Limb (tissue), 2 donors: ENCODE measurements at regions not wholly inside any gene's neighbourhood (a gene's known extent, or its start where the extent isn't known, plus 50 kb on each side); places are given as distances from the start of the nearest gene placed in this dataset.
A peak's percentile ranks its signal among the peaks of the same experiment; 100 is the strongest.

Experiments used
- DNase-seq, 2 donors: peaks; one replicate each; pipeline ENCODE4 v3.0.0-alpha.2; 2016; ENCODE audit errors: extremely low spot score in 2 of 2

DNA sequence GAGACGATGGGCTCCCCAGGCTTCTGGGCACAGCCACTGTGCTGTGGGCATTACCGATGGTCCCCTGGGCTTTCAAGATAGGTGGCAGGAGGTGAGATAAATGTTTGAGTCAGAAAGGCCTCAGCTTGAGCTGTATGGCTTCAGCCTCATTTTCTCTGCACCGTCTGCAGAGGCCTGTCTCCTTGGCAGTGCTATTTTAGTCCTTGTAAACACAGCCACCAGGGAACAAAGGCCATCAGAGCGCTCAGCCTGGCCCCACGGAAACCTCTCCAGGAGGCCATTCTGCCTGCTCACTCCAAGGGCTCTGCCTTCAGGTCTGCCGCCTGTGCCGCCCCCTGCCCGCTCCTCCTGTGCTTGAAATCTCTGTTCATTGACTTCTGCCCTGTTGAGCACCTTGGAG is 1424.9 kb downstream of the TBC1D22A start:
- DNase-seq: no peak

DNA sequence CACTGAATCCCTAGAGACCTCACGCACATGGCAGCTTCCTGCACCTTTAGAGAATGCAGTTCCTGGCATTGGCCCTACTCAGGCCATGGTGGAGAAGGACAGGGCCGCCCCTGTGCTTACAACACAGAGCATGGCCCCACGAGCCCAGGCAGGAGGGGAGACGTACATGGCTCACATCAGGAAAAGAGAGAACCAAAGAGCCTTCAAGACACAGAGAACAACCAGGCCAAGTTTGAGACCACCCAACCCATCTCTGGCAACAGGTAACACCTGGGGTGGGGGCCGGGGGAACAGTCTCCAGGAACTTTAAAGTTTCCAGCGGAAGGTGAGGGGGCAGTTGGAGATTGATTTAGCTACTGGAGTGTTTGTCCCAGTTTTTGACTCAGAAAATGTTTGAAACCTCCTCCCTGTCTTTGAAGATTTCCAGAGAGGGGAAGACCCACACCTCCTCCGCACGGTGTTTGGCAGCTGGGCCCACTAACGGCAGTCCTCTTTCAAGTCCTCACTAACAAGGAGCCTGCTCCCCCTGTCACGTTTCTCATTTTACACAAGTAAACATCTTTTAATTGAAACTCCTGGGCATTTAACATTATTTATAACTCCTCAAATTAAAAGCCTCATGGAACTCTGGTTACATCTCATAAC is 1423.8 kb downstream of the TBC1D22A start:
- no peak for DNase-seq

DNA sequence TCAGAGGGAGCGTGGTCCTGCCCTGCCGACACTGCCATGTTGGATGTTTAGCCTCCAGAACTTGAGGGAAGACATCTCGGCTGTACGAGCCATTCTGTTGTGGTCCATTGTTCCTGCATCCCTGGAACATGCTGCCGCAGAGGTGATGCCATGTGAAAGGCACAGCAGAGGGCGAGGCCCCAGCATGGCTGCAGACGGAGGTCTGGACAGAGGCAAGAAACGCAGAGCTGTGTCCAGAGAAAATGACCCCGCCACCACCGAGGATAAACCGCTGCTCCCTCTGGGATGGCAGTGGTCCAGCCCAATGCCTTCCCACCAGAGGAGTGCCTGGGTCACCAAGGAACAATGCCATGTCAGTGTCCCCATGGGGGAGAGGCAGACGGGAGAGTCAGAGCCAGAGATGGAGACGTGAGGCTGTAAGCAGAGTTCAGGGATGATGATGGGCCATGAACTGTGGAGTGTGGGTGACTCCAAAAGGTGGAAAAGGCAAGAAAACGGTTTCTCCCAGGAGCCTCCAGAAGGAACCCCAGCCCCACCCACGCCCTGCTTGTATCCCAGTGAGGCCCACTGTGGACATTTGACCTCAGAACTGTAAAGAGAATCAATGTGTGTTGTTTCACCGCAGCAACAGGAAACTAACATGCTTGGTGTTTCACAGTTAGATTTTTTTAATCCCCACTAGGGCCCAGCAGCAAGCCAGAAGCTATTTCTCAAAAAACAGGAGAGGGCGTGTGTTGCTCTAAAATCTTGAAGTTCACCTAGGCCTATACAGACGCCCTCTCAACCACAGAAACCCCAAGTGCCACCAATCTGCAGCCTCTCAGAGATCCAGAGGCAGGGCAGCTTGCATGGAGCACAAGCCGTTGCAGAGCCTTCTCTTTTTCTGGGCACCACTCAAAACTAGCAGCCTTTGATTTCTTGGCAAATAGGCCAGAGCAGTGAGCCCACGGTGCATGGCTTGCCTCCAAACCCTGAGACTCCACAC is 1422.9 kb downstream of the TBC1D22A start:
- DNase-seq: no peak

DNA sequence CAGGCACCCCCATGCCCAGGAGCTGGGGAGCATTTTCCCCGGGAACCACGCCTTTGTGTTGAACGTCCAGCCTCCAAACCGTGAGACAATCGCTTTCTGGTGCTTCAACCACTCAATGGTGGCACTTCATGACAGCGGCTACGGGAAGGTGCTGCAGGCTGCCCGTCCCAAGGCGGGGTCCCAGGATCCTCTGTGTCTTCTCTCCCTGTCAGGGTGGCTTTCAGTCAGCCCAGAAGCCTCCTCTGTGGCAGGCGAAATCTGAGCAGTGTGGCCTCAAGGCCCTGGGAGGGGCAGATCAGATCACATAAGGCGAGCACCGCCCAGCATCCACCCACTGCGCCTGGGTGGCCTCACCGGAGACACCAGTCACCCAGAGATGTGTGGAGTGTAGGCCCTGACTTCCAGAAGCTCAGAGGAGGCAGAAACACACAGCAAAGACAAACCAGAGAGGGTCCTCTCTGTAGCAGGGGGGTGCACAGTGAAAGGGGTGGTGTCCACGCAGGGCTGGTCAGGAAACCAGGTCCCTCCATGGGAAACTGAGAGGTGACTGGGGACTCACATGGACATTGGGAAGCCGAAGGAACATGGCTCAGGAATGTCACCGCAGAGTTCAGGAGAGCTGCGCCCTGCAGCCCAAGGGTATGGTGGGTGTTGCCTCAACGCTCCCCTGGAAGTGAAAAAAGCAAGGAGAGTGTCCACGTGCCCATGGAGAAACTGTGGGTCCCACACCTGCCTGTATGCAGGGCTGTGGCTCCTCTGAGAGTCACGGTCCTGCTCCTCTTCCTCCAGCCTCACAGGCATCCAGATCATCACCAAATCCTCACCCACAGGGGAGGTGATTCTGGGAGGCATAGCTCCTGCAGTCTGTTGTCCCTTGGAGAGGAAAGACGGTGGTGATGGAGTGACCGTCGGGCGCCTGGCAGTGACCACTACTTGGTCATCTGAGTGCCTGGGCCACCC is 1420.7 kb downstream of the TBC1D22A start:
- no peak for DNase-seq

DNA sequence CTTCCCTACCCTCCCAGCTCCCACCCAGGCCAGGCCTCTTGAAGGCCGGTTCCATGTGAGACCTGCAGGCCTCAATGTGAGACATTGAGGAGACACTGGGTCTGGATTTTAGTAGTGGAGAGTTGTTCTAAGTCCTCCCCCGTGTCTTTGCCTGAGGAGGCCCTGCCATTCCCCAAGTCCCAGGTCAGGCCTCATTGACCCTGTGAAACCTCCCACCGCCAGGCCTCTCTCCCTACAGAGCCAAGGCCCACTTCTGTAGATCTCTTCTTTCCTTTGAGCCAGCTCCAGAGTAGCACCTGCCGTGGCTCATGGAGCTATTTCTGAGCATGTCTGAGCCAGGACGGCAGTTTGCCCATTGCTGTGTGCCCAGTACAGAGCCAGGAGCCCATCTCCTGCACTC is 1419.6 kb downstream of the TBC1D22A start:
- no peak for DNase-seq

DNA sequence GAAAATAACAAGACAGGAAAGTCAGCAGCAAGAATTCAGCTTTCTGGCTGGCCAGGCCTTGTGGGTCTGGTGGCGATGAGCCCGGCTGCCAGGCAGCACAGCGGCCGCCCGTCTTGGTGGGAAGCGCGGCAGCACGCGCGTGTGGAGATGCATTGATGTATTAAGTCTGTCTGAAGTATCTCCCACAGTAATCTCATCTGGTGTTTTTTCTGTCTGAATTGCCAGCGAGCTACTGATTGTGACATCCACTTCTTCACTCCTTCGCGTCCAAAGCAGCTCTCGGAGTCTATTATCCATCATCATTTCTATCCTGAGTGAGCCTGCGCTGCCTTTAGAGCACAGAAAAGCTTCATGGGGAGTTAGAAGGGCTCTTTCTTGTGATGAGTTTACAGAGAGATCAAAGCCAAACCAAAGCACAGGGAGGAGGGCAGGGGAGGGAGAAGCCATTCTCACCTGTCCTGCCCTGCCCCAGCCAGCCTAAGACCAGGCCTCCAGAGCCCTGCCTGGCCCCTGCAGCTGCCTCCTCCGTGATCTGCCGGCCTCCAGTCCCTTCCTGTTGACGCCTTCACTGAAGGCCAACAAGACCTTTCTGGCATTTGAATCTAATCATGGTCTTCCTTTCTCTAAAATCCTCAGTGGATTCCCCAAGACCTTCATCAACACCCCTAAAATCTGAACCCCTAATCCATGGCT is 1419.0 kb downstream of the TBC1D22A start:
- DNase-seq: no peak

DNA sequence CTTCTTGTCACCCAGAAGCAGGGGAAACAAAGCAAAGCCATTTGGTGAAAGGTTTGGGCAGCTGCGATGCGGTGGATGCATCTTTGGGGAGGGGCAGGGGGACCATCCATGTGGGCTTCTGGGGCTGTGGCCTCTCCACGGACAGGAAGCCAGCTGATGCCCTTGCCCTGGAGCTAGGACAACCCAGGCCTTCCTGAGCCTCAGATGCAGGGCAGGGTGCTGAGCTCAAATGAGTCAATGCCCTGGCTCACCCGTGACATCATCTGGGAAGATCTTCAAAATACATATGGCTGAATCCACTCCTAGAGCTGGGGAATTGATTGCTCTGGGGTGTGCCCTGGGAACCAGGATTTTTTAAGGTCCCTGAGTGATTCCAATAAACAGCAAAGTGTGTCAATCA is 1418.2 kb downstream of the TBC1D22A start:
- no peak for DNase-seq

DNA sequence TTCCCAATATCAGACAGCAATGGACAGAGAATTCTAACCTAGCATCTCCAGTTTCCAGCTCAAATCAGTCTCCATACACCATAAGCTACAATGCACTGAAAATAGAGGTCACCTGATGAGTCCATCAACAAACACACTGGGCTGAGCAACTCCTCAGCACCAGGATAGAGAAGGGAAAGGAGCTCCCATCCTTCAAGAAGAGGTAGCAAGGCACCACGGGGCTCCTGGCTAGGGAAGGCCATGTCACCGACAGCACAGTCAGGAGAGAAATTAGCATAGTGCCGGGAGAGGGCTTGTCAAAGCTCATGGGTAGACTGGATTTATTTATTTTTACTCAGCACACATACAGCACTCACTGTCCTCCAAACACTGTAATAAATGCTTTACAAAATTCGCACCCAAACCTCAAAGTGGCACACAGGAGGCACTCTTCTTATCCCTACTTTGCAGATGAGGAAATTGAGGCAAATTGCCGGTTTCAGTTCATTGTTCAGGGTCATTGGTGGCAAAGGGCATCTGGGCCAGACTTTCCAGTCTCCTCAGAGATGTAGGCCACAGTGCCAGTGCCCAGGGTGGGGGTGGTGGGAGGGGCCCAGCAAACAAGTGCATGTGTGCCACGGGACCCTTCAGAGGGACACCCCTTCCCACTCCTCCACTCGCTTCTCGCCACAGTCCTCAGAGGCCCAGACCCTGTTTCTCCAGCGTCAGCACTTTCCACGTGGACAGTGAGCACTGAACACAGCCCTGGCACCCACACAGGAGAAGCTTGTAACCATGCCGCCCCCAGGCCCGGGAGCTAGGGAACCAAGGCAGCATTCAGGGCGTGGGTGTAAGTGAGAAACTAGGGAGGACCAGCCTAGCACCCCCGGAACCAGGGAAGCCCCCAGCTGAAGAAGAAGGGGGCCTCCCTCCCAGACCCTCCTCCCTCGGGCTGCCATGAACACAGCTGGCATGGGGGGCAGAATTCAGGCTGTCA is 1417.4 kb downstream of the TBC1D22A start:
- no peak for DNase-seq

DNA sequence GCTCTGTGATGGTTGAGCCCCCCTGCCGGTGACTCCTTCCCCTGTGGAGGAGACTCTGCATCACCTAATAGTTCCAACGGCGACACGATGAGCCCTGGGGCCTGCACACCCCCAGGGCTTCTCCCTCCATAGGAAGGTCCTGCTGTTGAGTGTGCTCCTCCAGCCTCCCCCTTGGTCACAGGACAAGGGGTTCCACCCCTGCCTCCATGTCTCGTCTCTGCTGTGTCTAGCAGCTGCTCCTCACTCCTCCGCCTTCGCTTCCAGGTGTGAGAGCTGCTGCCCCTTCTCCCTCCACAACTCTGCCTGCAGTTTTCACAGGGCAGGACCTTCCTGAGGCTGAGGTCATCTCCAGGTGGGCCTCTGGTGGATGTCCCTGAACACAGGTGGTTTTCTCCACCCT is 1416.1 kb downstream of the TBC1D22A start:
- no peak for DNase-seq

DNA sequence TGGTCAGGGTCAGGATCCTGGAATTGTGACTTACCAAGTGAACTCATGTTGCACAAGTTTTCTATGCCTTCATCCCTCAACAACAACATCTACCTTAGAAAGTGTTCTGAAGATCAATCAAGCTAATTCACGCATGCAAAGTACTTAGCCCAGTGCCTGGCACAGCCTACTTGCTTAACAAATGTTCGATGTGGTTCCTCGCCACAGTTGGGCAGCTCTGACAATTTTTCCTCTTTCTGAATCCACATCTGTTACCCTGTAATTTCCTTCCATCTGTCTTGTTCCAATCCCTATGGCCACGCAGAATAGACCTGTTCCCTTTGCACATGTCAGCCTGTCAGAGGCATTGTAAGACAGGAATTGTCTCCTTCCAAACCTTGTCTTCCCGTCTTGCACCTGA is 1415.2 kb downstream of the TBC1D22A start:
- no peak for DNase-seq

DNA sequence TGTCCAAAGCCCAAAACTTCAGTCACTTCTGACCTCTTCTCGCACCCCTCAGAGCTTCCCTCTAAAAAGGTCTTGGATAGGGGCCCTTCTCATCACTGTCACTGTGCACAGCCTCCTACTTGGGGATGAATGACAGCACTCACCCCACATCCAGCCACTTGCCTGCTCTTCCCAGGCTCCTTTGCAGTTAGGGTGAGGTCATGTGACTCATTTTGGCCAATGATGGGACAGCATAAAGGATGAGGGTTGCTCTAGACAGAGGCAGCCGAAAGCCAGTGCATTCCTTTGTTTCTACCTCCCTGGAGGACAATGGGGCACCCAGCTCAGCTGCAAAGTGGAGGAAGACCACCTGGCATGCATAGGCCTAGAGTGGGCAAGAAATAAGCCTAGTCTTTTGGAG is 1413.3 kb downstream of the TBC1D22A start:
- no peak for DNase-seq

DNA sequence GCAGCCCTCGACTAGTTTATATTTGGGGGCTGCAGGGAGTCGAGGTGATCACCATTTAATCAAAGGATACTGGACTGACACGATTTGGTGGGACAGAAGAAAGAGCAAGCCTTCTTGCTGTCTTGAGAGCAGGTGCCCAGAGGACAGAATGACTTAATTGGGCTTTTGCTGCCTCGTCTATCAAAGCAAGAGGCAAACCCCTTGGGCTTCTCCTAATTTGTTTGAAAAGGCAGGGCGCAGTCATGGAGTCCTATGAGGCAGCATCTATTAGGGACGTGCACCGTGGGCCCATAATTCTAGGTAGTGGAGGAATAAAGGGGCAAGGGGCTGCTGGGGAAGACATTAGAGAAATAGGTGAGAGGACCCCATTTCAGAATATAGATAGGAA is 1411.3 kb downstream of the TBC1D22A start:
- no peak for DNase-seq

DNA sequence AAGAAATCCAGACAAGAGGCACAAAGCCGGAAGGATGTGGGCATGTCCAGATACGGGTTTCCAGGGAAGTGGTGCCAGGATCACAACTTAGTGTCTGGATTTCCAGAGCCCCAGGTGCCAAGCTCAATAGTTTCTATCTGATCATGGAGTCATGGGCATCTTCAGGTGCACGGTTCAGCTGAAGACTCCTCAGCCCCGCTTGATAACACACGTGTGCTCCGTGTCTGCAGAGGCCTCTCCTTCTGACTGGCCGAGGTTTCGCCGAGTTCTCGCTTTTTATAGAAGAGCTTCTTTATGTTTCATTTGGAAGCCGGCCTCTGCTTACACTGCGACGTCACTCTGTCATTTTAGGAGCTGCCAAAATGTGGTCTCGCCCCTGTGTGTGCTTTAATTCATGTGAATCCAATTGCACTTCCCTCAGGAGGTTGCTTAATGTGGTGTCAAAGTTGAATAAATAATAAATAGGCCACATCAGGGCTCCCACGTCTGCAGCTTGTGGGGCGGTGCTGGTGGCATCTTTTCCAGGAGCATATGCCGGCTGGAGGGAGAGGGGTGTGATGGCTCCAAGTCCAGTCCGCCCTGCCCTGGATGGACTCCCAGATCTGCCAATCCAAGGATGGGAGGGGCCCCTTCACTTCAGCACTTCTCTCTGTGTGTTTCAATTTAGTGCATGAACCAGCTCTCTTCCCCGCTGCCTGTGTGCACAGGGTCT is 1410.8 kb downstream of the TBC1D22A start:
- DNase-seq: peak in 1 of 2 donors; percentile 13

DNA sequence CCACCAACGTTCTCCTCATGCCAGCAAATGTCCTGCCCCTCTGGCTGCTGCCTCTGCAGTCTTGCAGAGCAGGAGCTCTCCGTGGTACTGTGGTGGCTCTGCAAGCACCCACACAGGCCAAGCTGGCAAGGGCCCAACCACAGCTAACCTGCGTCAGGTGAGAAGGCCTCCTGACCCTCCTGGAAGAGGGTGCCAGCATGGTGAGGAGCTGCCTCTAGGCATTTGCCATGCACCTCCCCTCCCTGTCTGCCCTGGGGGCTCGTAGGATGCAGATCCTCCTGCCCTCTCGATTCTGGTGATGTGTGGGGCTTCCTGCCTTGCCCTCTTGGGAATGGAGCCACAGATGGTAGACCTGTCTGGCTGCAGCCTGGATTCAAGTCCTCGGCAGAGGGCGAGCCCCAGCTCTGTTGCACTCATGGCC is 1408.8 kb downstream of the TBC1D22A start:
- no peak for DNase-seq

DNA sequence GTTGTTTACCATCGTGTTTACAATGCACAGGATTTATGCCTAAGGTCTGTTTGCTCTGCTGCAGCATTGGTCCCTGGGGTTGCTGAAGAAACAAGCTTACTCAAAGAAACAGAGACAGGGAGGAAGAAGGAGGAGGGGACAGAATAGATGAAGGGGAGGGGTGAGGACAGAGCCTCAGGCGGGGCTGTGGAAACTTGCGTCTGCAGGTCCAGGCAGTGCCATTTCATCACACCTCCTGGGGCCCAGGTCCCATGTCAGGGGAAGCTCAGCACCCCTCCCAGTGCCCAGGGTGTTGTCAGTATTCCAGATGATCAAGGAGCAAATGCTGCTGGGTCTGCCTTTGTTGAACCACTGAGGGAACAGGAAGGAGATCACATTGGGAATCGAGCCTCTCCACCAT is 1406.8 kb downstream of the TBC1D22A start:
- DNase-seq: no peak

DNA sequence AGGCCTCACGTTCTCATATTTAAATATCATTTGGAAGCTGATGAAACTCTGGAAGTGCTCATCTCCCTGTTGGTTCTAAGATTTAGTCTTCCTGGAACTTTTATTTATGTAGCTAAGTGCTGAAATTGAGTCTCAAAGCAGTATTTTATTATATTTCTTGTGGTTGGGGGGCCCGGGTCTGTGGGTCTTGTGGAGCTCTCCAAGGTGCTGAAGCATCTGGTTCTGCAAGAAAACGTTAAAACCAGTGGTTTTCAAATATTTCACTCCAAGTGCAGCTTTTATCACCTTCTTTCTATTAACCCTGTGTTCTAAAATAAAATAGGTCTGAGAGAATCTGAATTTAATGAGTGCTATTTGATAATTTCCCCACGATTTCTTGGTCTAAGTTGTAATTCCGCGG is 1404.8 kb downstream of the TBC1D22A start:
- peak in 1 of 2 donors; percentile 30 for DNase-seq

DNA sequence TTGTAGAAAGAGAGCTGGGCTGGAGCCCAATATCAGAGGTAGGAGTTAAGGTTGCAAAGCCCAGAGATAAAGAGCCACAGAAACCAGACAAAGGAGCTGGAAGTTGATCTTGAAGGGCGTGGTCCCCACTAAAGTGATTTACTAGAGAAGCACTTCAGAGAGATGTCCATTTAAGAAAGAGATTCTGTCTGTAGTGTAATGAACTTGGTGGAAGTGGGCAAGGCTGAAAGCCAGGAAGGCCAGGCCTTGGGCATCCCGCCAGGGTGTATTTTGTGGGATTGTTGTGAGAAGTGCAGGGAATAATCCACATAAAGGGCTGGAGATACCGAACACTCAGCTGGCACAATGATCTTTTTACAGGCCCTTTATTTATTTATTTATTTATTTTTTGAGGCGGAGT is 1398.8 kb downstream of the TBC1D22A start:
- no peak for DNase-seq

DNA sequence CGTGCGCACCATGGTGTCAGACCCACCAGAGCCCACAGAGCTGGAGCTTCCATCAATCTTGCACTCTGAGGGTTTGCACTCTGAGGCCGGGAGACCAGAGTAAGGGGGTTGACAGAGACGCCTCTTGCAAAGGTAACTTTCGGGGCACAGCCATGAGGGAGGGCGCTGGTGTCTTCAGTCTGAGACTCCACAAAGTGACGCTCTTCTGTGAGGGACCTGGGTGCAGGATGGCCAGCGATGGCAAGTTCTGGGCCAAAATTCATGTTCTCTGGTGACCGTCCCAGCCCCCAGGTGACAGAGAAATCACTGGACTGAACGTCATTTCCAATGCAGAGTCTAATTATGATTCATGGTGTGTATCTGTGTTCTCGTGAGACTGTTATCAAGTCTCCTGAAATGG is 1395.2 kb downstream of the TBC1D22A start:
- no peak for DNase-seq
